GM12892 (cell line): ENCODE measurements at regions not wholly inside any gene's neighbourhood (a gene's known extent, or its start where the extent isn't known, plus 50 kb on each side); places are given as distances from the start of the nearest gene placed in this dataset.
"Not testable (repeated sequence)": the region's sequence is repeated elsewhere in the genome, so short reads cannot be mapped to it uniquely, and the experiment has no call there.

Experiments used
- POLR2A ChIP-seq: IDR thresholded peaks from 2 replicates; pipeline ENCODE4 v1.6.1; 2011; ENCODE audit warnings: low read depth, low read length, control low read depth
- POLR2AphosphoS5 ChIP-seq: IDR thresholded peaks from 2 replicates; pipeline ENCODE4 v1.6.1; 2011; ENCODE audit warnings: low read depth, low read length, control low read depth

DNA sequence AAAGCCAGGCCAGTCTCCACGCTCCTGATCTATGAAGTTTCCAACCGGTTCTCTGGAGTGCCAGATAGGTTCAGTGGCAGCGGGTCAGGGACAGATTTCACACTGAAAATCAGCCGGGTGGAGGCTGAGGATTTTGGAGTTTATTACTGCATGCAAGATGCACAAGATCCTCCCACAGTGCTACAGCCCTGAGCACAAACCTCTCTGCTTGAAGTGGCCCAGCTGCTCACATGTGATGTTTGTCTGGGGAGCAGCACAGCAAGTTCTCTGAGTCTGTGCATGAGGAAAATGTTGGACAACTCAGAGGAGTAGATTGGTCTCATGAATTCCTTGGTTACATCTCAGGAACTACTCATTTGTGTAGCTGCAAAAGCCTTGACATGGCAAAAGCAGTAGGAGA, 1295.1 kb downstream of the RPIA start:
- TF ChIP-seq POLR2A, POLR2AphosphoS5: not testable (repeated sequence)
